Mammary epithelial cell (primary cell): ENCODE measurements at regions not wholly inside any gene's neighbourhood (a gene's known extent, or its start where the extent isn't known, plus 50 kb on each side); places are given as distances from the start of the nearest gene placed in this dataset.

Experiments used
- CTCF ChIP-seq, 2 donors: IDR thresholded peaks in 1 of 2; conservative IDR thresholded peaks in 1 of 2; 2 replicates each; pipeline ENCODE4 v1.5.1; 2011 to 2012; ENCODE audit warnings: inconsistent platforms in 2 of 2, low read length in 2 of 2, mild to moderate bottlenecking in 2 of 2, control low read depth in 1 of 2, low read depth in 1 of 2; ENCODE audit not compliant: insufficient read depth in 1 of 2; ENCODE audit errors: extremely low read depth in 1 of 2
- EZH2 ChIP-seq: IDR thresholded peaks from 2 replicates; pipeline ENCODE4 v1.6.1; 2012; ENCODE audit warnings: low read length, inconsistent platforms, borderline replicate concordance

- no peak for TF ChIP-seq CTCF (conservative IDR thresholded peaks at IDR 0.05 in 1 of 2, IDR thresholded peaks at IDR 0.05 in 1 of 2; ENCODE audit: extremely low read depth in 1 of 2, insufficient read depth in 1 of 2, low read depth in 1 of 2, low read length in 2 of 2)
- no peak for TF ChIP-seq EZH2
Observed at GRCh38 chr3:80612366-80612765, 844.6 kb upstream of the ROBO1 start.
